ENCODE measurements at regions not wholly inside any gene's neighbourhood (a gene's known extent, or its start where the extent isn't known, plus 50 kb on each side); places are given as distances from the start of the nearest gene placed in this dataset.
A peak's percentile ranks its signal among the peaks of the same experiment; 100 is the strongest.

GRCh38 chr2:220228310-220229006 lies 601.0 kb downstream of the SLC4A3 start:
- no peaks in the 10 kb centered on the region for H3K4me1 Mint-ChIP-seq (ENCODE audit: low read depth, unreplicated experiment)
- H3K4me3 Mint-ChIP-seq (ENCODE audit: unreplicated experiment): no peak overlapping the region
- DNase-seq: no peak
- no peaks in the 10 kb centered on the region for H3K36me3 Mint-ChIP-seq (ENCODE audit: unreplicated experiment)
- TF ChIP-seq CTCF (IDR thresholded peaks at IDR 0.05; ENCODE audit: partially characterized antibody, unreplicated experiment): no peak
- peaks cover 1% of the 10 kb centered on the region for H3K9me3 Mint-ChIP-seq (ENCODE audit: unreplicated experiment)
- no peaks in the 10 kb centered on the region for H3K27me3 Mint-ChIP-seq (ENCODE audit: unreplicated experiment)
- no peak overlapping the region for H3K27ac Mint-ChIP-seq (ENCODE audit: unreplicated experiment)

GRCh38 chr2:220240641-220241040 lies 613.2 kb downstream of the SLC4A3 start:
- Mint-ChIP-seq H3K36me3 (ENCODE audit: unreplicated experiment) (no peaks in the 10 kb centered on the region), H3K27me3 (ENCODE audit: unreplicated experiment) (no peaks in the 10 kb centered on the region), H3K9me3 (ENCODE audit: unreplicated experiment) (peaks cover 3% of the 10 kb centered on the region), H3K4me1 (ENCODE audit: low read depth, unreplicated experiment) (peaks cover 5% of the 10 kb centered on the region), H3K27ac (ENCODE audit: unreplicated experiment) (no peak overlapping the region), H3K4me3 (ENCODE audit: unreplicated experiment) (no peak overlapping the region)
- DNase-seq: no peak
- TF ChIP-seq CTCF (IDR thresholded peaks at IDR 0.05; ENCODE audit: partially characterized antibody, unreplicated experiment): no peak

GRCh38 chr2:220241423-220241822 lies 614.0 kb downstream of the SLC4A3 start:
- H3K36me3 Mint-ChIP-seq (ENCODE audit: unreplicated experiment): no peaks in the 10 kb centered on the region

GRCh38 chr2:220243571-220243970 lies 616.1 kb downstream of the SLC4A3 start:
- H3K9me3 Mint-ChIP-seq (ENCODE audit: unreplicated experiment): no peaks in the 10 kb centered on the region
- H3K4me1 Mint-ChIP-seq (ENCODE audit: low read depth, unreplicated experiment): peaks cover 5% of the 10 kb centered on the region
- H3K27ac Mint-ChIP-seq (ENCODE audit: unreplicated experiment): no peak overlapping the region
- TF ChIP-seq CTCF (IDR thresholded peaks at IDR 0.05; ENCODE audit: partially characterized antibody, unreplicated experiment): no peak
- H3K36me3 Mint-ChIP-seq (ENCODE audit: unreplicated experiment): no peaks in the 10 kb centered on the region
- H3K4me3 Mint-ChIP-seq (ENCODE audit: unreplicated experiment): no peak overlapping the region
- no peak for DNase-seq
- H3K27me3 Mint-ChIP-seq (ENCODE audit: unreplicated experiment): no peaks in the 10 kb centered on the region

More at GRCh38 chr2:220241423-220241822, 614.0 kb downstream of the SLC4A3 start:
- Mint-ChIP-seq H3K27ac (ENCODE audit: unreplicated experiment) (no peak overlapping the region), H3K9me3 (ENCODE audit: unreplicated experiment) (peaks cover 2% of the 10 kb centered on the region), H3K4me3 (ENCODE audit: unreplicated experiment) (peak overlapping the region; percentile 3), H3K4me1 (ENCODE audit: low read depth, unreplicated experiment) (peaks cover 5% of the 10 kb centered on the region), H3K27me3 (ENCODE audit: unreplicated experiment) (no peaks in the 10 kb centered on the region)
- no peak for TF ChIP-seq CTCF (IDR thresholded peaks at IDR 0.05; ENCODE audit: partially characterized antibody, unreplicated experiment)
- DNase-seq: no peak

GRCh38 chr2:220246386-220246785 lies 619.0 kb downstream of the SLC4A3 start:
- no peaks in the 10 kb centered on the region for H3K9me3 Mint-ChIP-seq (ENCODE audit: unreplicated experiment)
- no peak for TF ChIP-seq CTCF (IDR thresholded peaks at IDR 0.05; ENCODE audit: partially characterized antibody, unreplicated experiment)
- no peak for DNase-seq
- no peaks in the 10 kb centered on the region for H3K36me3 Mint-ChIP-seq (ENCODE audit: unreplicated experiment)
- H3K27ac Mint-ChIP-seq (ENCODE audit: unreplicated experiment): no peak overlapping the region
- no peaks in the 10 kb centered on the region for H3K27me3 Mint-ChIP-seq (ENCODE audit: unreplicated experiment)
- no peak overlapping the region for H3K4me3 Mint-ChIP-seq (ENCODE audit: unreplicated experiment)
- peaks cover under 1% of the 10 kb centered on the region for H3K4me1 Mint-ChIP-seq (ENCODE audit: low read depth, unreplicated experiment)
